Stimulated activated CD4-positive, alpha-beta T cell treated with anti-CD3 and anti-CD28 coated beads, TNF-alpha, amount 100 ng/mL, for 48 hours (primary cell): ENCODE measurements at regions not wholly inside any gene's neighbourhood (a gene's known extent, or its start where the extent isn't known, plus 50 kb on each side); places are given as distances from the start of the nearest gene placed in this dataset.

Source experiments
- DNase-seq, 3 donors: peaks; one replicate each; pipeline ENCODE4 v3.0.0-alpha.2; 2020; ENCODE audit warnings: low read depth in 3 of 3

DNA sequence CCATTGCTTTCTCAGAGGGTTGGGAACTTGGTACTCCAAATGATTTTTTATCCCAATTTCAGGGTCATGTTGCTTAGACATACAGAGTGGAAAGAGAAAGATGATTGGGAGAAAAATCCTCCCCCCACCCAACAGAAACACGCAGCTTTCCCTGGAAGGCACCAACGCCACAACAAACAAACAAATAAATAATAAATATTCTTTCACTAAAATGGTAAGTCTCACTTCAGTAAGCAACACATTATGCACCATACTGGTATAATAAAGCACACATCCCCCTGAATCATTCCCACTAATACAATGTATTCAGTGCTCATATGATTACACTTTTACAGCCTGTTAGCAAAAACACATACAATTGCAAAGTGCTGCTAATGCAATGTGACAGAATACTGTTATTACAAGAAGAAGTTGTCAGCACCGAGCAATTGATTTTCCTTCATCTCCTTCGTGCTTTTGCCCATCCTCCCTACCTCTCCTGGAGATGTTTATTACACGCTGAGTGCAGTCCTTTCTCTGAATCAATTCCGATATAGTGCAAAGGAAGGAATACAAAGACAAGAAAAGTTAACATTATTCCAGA lies 359.9 kb downstream of the TXNL1 start:
- no peak for DNase-seq

DNA sequence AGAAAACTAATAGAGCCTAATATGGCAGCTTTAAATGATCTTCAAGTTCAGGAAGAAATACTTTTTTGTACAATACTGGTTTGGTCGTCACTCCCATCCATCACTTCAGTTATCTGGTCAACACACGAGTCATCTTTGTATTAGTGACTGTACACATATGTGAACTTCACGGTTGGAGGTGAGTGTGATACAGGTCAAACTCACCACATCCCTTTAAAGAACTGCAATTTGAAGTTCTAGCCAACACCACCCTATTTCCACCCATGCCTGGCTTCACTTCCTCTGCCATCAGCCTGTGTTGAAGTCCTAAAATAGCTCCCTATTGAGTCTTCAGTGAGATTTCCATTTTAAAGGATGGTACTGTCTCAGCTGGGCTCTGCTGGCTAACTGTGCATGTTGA lies 361.9 kb downstream of the TXNL1 start:
- no peak for DNase-seq

DNA sequence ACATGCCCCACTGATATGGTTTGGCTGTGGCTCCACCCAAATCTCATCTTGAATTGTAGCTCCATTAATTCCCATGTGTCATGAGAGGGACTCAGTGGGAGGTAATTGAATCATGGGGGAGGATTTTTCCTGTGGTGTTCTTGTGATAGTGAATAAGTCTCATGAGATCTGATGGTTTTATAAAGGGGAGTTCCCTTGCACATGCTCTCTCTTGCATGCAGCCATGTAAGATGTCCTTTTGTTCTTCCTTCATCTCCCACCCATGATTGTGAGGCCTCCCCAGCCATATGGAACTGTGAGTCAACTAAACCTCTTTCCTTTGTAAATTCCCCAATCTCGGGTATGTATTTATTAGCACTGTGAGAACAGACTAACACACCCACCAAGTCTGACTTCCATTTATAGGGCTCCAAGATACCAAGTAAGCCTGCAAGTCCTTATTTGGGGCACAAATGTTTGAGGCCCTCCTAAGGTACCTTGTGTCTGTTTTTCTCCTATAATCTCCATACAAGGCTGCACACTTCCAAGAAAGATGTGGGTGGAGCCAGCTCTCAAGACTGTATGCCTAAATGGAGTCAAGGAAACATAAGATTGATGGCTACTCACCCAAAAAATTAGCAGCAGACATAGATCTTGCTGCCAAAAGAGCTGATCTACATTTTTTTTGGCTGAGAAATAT lies 364.7 kb downstream of the TXNL1 start:
- DNase-seq, result no peak

DNA sequence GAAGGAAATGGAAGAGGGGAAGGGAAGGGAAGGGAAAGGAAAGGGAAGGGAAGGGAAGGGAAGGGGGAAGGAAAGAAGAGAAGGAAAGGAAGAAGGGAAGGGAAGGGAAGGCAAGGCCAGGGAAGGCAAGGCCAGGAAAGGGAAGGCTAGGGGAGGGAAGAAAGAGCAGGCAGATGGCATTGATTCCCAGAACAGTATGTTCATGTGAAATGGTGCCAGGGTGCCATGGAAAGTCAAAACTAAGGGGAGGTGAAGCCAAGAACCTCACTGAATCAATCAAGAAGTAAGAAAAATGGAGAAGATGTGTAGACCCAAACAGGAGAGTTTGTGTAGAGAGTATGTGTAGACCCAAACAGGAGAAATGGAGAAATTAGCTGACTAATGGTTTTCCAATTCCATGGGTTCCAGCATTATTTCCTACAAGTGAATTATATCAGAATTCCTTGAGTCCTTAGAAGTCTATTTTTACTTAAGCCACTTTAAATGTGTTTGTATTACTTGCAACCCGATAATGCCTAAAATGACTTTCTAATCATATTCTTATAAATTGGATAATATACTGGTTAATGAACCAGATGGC lies 367.6 kb downstream of the TXNL1 start:
- no peak for DNase-seq

DNA sequence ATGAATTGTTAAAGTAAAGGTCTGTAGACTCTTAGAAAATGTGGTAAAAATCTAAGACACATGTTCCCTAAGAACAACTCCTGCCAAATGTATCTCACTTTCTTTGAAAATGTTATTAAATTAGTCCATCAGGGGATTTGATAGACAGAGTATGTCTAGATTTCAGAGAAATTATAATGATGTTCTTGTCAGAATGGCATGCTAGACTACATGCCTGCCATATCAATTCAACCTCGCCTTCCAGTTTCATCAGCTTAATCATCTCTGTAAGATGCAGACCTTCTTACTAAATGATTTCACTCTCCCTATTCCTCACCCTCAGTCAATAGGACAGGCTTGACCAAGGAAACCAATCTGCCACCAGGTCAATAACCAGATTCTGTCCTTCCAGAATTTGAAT lies 368.4 kb downstream of the TXNL1 start:
- DNase-seq, result no peak

DNA sequence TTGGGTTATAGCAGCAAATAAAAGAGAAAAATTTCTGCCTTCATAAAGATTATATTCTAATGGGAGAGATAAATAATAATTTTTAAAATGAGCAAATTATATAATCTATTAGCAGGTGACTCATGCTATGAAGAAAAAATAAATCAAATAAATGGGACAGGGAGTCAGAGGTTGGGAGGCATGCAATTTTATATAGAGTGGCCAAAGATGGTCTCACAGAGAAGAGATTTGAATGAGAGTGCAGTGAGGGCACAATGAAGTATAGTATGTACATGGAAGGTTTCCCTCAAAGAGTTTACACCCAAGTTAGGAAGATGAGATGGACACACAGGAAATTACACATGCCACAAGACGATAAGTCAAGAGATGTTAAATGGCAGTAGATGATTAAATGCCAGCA lies 369.4 kb downstream of the TXNL1 start:
- DNase-seq, result no peak

DNA sequence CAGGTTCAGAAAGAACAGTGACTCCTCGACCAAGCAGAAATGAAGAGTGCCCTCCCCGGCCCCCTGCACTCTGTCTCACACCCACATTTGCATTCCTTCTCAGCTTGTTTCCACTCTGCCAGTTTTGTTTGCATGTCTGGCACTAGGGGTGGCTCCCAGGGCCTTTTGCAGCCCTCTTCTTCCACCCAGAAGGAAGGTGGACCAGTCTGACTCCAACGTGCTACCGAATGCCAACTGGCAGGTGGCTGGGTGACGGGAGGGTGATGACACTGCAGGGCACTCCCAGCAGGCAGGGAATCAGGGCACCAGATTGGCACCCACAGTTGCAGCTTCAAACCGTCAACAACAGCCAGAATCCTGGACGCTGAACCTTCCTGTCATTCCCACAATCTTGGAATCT lies 371.1 kb downstream of the TXNL1 start:
- DNase-seq, result no peak

DNA sequence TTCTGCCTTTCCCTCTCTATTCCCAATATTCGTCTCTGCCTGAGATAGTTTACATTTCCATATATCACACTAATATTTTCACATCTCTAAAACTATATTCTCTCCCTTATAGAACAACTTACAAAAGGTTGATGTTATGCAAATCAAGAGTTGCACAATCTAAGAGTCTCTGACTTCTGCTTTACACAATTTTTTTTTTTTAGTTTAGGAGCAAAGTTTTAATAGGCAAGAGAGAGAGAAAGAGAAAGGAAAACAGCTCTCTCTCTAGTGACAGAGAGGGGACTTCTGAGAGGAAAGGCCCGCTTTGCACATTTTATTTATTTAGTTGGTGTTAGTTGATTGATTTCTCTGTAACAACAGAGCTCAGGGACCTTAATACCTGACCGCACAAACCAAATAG lies 380.2 kb downstream of the TXNL1 start:
- no peak for DNase-seq

DNA sequence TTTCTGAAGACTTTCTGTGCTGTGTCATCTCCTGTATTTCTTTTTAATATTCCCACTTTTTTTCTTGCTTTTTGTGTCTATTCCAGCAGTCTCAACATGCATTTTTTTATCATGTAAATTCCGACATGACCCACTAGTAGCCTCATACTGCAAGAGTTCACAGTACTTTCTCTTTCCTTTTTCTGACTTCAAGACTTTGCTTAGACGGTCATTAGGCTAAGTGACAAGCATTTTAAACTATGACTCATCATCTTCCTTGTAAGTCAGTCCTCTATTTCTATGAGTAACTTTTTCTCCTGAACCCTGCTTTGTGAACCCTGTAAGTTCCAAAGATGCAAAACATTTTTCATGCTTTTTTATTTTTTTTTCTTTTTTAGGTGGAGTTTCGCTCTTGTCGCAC lies 381.2 kb downstream of the TXNL1 start:
- DNase-seq, result no peak

DNA sequence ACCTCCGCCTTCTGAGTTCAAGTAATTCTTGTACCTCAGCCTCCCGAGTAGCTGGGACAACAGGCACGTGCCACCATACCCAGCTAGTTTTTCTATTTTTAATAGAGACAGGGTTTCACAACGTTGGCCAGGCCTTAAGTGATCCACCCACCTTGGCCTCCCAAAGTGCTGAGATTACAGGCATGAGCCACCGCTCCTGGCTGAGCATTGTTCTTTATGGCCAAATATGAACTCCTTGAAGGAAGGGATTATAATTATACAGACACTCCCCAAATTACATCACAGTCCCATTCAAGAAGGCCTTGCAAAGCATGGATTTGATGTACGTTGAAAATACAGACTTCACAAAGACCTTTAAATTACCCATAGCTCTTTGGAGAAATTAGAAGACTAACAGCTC lies 381.7 kb downstream of the TXNL1 start:
- DNase-seq, result no peak

DNA sequence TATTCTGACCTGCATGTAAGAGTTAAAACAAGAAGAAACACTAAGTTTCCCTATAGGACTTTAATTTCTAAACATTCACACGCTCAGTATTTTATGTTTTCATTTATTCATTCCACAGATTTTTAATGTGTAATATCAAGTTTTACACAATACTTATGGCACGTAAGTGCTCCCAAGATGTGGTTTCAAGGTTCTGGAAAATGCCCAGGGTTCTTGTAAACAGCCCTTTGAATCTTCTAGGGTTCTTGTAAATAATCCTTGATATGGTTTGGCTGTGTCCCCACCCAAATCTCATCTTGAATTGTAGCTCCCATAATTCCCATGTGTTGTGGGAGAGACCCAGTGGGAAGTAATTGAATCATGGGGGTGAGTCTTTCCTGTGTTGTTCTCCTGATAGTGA lies 383.0 kb downstream of the TXNL1 start:
- DNase-seq, result no peak

DNA sequence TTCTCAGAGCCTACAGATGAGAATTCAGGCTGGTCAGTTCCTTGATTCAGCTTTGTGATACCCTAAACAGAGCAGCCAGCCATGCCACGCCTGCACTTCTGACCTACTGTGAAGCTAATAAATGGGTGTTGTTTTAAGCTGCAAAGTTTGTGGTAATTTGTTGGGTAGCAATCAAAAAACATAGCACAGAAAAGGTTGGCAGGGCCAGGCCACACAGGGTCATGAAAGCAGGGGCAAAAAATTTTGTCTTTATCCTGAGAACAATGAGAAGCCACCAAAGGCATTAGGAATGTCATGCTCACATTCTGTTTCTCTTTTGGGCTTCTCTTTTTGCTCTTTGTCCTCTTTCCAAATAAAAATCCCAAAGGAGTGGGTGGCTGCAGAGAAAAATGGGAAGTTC lies 385.9 kb downstream of the TXNL1 start:
- DNase-seq, result no peak

DNA sequence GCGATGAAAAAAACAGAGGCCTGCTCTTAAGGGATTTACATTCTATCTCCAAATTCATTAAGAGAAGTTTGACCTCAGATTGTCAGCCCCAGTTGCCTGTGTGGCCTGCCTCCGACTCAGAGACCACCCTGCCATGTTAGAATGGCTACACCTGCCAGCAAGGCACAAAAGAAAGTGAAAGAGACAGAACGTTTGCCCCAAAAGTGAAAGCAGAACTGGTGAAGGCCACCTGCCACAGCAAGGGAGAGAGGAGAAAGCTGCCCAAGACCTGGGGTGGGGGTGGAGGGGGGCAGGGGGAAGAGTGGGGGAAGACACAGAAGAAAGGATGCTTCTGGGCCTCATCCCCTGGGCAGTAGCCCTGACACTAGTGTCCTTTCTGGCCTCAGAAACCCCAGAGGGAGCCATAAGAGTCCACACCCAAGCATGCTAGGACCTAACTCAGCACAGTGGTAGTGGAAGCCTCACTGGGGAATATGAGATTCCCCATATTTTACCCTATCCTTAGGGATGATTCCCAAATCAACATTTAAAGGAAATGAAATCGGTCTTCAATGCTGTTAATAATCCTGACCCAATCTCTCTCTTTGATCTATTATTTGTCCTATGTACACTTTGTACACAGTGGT lies 389.7 kb downstream of the TXNL1 start:
- no peak for DNase-seq

DNA sequence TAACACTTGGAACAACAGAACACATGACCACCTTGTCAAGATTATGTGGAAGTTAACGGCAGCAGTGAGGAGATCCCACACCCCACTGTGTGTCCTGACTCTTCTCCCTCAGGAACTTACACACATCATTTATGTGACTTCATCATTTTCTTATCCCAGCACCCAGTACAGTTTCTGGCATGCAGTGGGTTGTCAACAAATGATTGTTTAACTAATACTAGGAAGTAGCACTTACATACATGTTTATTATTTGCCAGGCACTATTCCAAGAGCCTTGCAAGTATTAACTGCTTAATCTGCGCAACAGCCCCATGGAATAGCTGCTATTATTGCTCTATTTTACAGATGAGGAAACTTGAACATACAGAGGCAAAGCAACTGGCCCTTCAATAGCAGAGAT lies 391.5 kb downstream of the TXNL1 start:
- DNase-seq, result no peak

DNA sequence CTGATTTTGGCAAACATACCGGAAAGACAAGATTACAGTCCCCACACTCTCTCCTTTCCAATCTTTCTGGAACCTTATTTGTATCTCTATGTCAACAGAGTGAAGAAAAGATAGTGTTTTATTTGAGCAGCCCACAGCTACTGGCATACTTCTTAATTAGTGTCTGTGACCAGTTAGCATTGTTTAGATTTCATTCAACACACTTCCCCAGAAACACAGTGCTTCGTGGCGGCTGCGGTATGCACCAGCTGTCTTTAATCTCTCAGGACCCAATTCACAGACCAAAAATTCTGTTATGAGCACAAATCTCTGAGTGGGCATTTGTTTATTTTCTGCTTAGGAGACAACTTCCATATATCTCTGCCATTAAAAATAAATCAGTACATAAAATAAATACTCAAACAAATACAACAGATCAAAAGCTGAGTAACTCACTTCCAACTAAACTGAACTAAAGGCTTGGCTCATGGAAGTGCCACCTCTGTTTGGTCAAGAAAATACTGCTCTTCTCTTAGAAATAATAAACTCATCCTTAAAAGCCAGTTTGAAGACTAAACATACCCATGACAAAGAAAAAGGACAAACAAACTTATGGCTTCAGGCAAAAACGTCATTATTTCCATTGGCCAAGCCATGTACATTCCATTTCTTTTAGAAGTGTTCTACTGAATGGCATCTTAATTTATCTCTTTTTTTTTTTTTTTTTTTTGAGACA lies 392.4 kb downstream of the TXNL1 start:
- DNase-seq, result no peak

DNA sequence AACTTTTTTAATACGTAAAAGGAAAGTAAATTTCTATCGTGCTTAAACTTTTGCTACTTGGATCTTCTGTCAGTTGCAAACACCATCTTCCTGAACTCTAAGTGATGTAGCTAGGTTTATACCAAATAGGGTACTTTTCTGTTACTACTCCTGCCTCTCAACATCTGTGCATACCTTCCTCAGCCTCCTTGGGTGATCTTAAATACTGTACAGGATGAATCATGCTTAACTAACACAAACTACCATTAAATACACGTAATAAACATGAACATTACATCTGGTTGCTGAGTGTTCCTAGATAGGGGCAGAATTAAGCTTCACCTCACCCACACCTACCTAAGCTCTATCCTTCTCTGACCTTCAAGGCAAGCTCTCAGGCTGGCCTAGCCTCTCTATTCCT lies 398.0 kb downstream of the TXNL1 start:
- no peak for DNase-seq

DNA sequence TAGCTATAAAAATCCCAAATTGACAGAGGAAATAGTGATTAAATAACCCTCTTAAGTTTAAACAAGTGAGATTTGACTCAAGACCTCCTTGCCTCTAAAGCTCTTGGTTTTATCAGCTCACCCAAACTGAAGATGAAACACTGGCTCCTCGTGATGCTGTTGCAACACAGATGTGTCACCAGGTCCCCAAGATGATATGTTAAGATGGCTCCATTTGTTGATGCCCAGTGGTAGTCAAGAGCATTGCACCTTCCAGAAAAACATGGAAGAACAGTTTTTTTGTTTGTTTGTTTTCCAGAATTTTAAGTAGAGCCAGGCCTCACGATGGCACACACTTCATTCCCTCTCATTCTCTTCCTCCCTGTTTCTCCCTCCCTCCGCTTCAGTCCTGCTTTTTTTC lies 399.8 kb downstream of the TXNL1 start:
- DNase-seq, result no peak

DNA sequence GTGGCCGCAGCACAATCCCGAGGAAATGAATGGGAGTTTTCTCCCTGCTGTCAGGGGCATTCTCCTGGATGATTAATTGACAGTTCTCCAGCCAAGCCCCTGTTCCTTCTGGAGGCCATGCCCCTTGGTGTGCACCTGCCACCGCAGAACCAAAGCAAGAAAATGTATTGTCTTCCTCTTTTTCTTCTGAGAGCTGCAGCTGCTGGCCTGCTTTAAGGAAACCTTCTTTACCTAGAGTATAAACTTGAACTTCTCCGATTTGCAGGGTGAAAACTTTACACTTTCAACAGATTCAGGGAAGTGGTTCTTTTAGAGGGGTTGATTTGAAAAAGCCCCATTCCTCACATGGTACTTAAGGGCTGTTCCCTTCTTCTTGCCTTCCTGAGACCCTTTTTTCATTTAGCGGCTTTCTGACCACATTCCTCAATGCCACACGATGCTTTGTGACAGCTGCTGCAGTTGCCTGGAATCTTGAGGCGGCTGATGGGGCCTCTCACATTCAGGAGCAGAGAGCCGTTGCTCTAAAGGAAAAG lies 402.8 kb downstream of the TXNL1 start:
- DNase-seq, result no peak

DNA sequence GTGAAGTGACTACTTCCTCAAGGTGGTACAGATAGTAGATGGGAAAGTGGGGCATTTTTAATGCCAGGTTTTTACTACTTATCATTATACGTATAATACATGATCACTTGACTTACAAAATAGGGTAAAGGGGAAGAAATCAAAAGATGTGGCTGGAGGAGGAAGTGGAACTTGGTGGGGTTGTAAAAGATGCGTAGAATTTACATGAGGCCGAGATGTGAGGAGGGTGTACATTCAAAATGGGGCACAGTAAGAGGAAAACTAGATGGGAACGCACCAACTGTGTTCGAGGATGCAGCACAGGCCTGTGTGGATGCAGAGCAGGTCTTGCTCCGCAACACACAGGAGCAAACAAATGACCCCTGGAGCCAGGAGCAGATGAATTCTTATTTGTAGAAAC lies 403.3 kb downstream of the TXNL1 start:
- no peak for DNase-seq

DNA sequence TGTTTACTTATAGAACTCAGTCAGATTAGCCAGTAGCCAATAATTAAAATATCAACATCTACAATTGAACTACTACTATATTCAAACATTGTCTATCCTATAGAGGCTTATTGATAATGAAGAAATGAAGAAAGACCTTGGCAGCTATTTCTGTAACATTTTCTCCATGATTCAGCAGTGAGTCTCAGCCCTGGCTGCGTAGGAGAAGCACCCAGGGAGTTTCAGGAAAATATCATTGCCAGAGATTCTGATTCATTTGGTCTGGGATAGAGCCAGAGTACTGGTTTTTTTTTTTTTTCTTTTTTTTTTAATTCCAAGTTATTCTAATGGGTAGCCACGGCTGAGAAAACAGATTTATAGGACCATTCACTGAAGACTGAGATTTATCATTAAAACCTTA lies 404.8 kb downstream of the TXNL1 start:
- no peak for DNase-seq

DNA sequence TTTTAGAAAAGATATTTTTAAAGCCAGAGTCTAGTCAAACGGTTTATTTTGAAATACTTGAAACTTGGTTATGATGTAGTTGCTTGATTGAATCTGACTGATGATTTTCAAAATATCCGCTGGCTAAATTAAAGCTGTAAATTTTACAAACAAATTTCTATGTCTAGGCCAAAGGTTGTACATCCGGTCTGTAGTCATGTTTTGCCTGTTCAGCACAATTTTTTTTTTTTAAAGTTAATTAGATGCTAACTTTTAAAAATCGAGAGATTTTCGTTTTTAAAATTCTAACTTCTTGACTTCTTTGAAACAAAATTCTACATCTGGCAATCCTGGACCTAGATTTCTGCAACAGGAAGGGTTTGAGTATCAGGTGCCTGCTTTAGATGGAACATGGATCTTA lies 412.4 kb downstream of the TXNL1 start:
- DNase-seq, result no peak
